ENCODE measurements at regions not wholly inside any gene's neighbourhood (a gene's known extent, or its start where the extent isn't known, plus 50 kb on each side); places are given as distances from the start of the nearest gene placed in this dataset.

- DNase-seq: no peak
Observed at GRCh38 chr4:135201081-135201480, 999.5 kb upstream of the PABPC4L start.

- no peak for DNase-seq
Observed at GRCh38 chr4:135197641-135198040, 996.1 kb upstream of the PABPC4L start.

GRCh38 chr4:135194477-135194876 is 992.9 kb upstream of the PABPC4L start:
- no peak for DNase-seq

- no peak for DNase-seq
Observed at GRCh38 chr4:135192751-135193535, 991.4 kb upstream of the PABPC4L start.

- DNase-seq: no peak
Observed at GRCh38 chr4:135191596-135191995, 990.0 kb upstream of the PABPC4L start.

- DNase-seq: no peak
Observed at GRCh38 chr4:135186002-135186401, 984.4 kb upstream of the PABPC4L start.

GRCh38 chr4:135185256-135185655 is 983.7 kb upstream of the PABPC4L start:
- no peak for DNase-seq

GRCh38 chr4:135184715-135185114 is 983.1 kb upstream of the PABPC4L start:
- DNase-seq: no peak

GRCh38 chr4:135177321-135177720 is 975.7 kb upstream of the PABPC4L start:
- DNase-seq: no peak

- no peak for DNase-seq
Observed at GRCh38 chr4:135166661-135167060, 965.1 kb upstream of the PABPC4L start.

GRCh38 chr4:135164601-135165000 is 963.0 kb upstream of the PABPC4L start:
- no peak for DNase-seq

- peak; percentile 37 for DNase-seq
Observed at GRCh38 chr4:135144498-135144897, 942.9 kb upstream of the PABPC4L start.

GRCh38 chr4:135124196-135124595 is 922.6 kb upstream of the PABPC4L start:
- no peak for DNase-seq

- peak; percentile 7 for DNase-seq
Observed at GRCh38 chr4:135123632-135124031, 922.0 kb upstream of the PABPC4L start.

GRCh38 chr4:135122457-135122856 is 920.9 kb upstream of the PABPC4L start:
- DNase-seq: peak; percentile 68

- no peak for DNase-seq
Observed at GRCh38 chr4:135120195-135120594, 918.6 kb upstream of the PABPC4L start.

GRCh38 chr4:135114079-135114478 is 912.5 kb upstream of the PABPC4L start:
- no peak for DNase-seq

GRCh38 chr4:135098061-135098460 is 896.5 kb upstream of the PABPC4L start:
- DNase-seq: no peak

GRCh38 chr4:135073389-135073788 is 871.8 kb upstream of the PABPC4L start:
- no peak for DNase-seq

- DNase-seq: no peak
Observed at GRCh38 chr4:135072553-135072952, 871.0 kb upstream of the PABPC4L start.

- DNase-seq: no peak
Observed at GRCh38 chr4:135065366-135065765, 863.8 kb upstream of the PABPC4L start.

- no peak for DNase-seq
Observed at GRCh38 chr4:135050086-135050717, 848.6 kb upstream of the PABPC4L start.

GRCh38 chr4:135032670-135033069 is 831.1 kb upstream of the PABPC4L start:
- DNase-seq: no peak

GRCh38 chr4:135015771-135016170 is 814.2 kb upstream of the PABPC4L start:
- DNase-seq: no peak

- no peak for DNase-seq
Observed at GRCh38 chr4:135007400-135007799, 805.8 kb upstream of the PABPC4L start.
